Right lobe of liver (tissue), 4 donors: ENCODE measurements at regions not wholly inside any gene's neighbourhood (a gene's known extent, or its start where the extent isn't known, plus 50 kb on each side); places are given as distances from the start of the nearest gene placed in this dataset.

Source experiments
- POLR2A ChIP-seq: fragments of 450-650 bp; IDR thresholded peaks from one replicate; pipeline ENCODE4 v1.6.1; 2017; ENCODE audit warnings: antibody characterized with exemption, mild to moderate bottlenecking
- TF ChIP-seq, protein P1 (sequence below), 4 donors: fragments of 200-600 bp in 3 of 4; fragments of 450-650 bp in 1 of 4; IDR thresholded peaks; one replicate each; pipeline versions ENCODE4 v1.5.1 to v1.8.0; 2016 to 2022; ENCODE audit warnings: antibody characterized with exemption in 4 of 4, mild to moderate bottlenecking in 2 of 4
- donor health status: DM: no; HTN: no; CAD: no.
- donor health status: DM: no; HTN: no; CAD: no.
- donor health status: DM: no; HTN: yes; CAD: no.

DNA sequence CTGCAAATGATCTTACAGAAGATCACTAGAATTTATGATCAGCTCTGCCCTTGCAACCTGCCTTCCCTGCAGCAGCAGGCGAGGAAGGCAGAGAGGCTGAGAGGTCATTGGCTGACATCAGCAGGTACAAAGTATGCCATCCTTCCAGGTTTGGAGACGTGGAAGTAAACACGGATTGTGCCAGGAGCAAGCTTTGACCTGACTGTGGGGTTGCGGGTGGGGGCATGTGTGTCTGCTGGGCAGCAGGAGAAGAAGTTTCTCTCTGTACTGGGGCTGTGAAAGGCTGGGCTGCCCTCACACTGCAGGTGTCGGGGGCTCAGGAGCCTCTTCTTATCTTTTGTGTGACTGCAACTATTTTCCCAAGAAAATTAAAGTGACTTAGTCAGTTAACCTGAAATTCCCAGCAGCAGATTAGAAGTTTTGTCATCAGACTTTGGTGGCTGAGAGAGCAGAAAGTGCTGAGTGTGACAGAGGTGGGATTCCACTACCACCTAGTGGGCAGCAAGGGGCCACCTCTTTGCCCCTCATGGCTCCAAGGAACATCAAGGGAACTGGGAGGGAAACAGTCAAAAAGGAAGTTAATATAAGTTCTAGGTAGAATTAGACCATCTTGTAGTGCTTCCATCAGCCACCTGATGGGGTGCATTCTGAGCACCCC lies 565.9 kb downstream of the ETS1 start:
- TF ChIP-seq, protein P1, sequence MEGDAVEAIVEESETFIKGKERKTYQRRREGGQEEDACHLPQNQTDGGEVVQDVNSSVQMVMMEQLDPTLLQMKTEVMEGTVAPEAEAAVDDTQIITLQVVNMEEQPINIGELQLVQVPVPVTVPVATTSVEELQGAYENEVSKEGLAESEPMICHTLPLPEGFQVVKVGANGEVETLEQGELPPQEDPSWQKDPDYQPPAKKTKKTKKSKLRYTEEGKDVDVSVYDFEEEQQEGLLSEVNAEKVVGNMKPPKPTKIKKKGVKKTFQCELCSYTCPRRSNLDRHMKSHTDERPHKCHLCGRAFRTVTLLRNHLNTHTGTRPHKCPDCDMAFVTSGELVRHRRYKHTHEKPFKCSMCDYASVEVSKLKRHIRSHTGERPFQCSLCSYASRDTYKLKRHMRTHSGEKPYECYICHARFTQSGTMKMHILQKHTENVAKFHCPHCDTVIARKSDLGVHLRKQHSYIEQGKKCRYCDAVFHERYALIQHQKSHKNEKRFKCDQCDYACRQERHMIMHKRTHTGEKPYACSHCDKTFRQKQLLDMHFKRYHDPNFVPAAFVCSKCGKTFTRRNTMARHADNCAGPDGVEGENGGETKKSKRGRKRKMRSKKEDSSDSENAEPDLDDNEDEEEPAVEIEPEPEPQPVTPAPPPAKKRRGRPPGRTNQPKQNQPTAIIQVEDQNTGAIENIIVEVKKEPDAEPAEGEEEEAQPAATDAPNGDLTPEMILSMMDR (IDR thresholded peaks at IDR 0.05), result peak; percentile 5 to 22 (median 12)
- TF ChIP-seq POLR2A, result no peak
